ENCODE measurements at regions not wholly inside any gene's neighbourhood (a gene's known extent, or its start where the extent isn't known, plus 50 kb on each side); places are given as distances from the start of the nearest gene placed in this dataset.

DNA sequence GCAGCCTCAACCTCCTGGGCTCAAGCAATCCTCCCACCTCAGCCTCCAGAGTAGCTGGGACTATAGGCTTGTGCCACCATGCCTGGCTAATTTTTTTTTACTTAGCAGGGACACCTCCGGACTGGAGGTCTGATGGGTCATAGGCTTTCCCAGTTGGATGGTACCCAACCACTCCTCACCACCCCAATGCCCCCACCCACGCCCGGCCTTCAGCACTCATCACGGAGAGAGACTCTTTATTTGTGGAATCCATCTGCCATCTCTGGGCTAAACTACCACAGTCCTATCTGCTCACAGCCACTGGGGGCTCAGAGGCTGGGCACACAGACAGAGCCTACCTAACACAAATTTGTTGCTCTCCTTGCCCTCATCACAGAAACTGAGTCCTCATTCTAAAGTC lies 58.3 kb upstream of the STXBP1 start:
- Histone ChIP-seq H3K9me3 (no peaks in the 10 kb centered on the region), H3K36me3 (no peaks in the 10 kb centered on the region), H3K4me1 (no peaks in the 10 kb centered on the region; the same call in 1 of the 2 replicates), H3K27me3 (no peaks in the 10 kb centered on the region), H3K4me3 (ENCODE audit: low read depth, low read length) (no peak overlapping the region)
- DNase-seq = no peak
- TF ChIP-seq, protein P1, sequence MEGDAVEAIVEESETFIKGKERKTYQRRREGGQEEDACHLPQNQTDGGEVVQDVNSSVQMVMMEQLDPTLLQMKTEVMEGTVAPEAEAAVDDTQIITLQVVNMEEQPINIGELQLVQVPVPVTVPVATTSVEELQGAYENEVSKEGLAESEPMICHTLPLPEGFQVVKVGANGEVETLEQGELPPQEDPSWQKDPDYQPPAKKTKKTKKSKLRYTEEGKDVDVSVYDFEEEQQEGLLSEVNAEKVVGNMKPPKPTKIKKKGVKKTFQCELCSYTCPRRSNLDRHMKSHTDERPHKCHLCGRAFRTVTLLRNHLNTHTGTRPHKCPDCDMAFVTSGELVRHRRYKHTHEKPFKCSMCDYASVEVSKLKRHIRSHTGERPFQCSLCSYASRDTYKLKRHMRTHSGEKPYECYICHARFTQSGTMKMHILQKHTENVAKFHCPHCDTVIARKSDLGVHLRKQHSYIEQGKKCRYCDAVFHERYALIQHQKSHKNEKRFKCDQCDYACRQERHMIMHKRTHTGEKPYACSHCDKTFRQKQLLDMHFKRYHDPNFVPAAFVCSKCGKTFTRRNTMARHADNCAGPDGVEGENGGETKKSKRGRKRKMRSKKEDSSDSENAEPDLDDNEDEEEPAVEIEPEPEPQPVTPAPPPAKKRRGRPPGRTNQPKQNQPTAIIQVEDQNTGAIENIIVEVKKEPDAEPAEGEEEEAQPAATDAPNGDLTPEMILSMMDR (IDR thresholded peaks at IDR 0.05; ENCODE audit: low read depth, low read length) = no peak

- TF ChIP-seq, protein P1 (IDR thresholded peaks at IDR 0.05; ENCODE audit: low read depth, low read length) = no peak
- H3K36me3 ChIP-seq = no peaks in the 10 kb centered on the region
- H3K4me1 ChIP-seq = no peaks in the 10 kb centered on the region; the same call in 1 of the 2 replicates
- no peaks in the 10 kb centered on the region for H3K27me3 ChIP-seq
- no peak for DNase-seq
- no peak overlapping the region for H3K4me3 ChIP-seq (ENCODE audit: low read depth, low read length)
- no peaks in the 10 kb centered on the region for H3K9me3 ChIP-seq
Observed at GRCh38 chr9:127554966-127555839, 56.9 kb upstream of the STXBP1 start.

- no peaks in the 10 kb centered on the region for H3K27me3 ChIP-seq
- no peaks in the 10 kb centered on the region for H3K9me3 ChIP-seq
- no peaks in the 10 kb centered on the region; the same call in 1 of the 2 replicates for H3K4me1 ChIP-seq
- TF ChIP-seq, protein P1 (IDR thresholded peaks at IDR 0.05; ENCODE audit: low read depth, low read length) = no peak
- H3K36me3 ChIP-seq = no peaks in the 10 kb centered on the region
- no peak for DNase-seq
- no peak overlapping the region for H3K4me3 ChIP-seq (ENCODE audit: low read depth, low read length)
Observed at GRCh38 chr9:127555840-127556820, 55.9 kb upstream of the STXBP1 start.

DNA sequence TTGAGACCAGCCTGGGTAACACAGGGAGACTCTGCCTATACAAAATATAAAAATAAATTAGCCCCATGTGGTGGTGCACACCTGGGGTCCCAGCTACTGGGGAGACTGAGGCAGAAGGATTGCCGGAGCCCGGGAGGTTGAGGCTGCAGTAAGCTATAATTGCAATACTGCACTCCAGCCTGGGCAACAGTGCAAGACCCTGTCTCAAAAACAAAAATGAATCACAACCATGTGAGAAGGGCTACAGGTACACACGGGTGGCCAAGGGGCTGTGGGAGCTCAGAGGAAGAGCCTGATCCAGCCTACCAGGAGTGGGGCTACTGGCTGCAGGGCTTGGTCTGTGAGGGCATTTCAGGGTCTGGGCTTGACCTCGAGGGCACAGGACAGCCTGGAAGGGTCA lies 55.2 kb upstream of the STXBP1 start:
- H3K4me1 ChIP-seq = no peaks in the 10 kb centered on the region; the same call in 1 of the 2 replicates
- H3K4me3 ChIP-seq (ENCODE audit: low read depth, low read length) = no peak overlapping the region
- no peaks in the 10 kb centered on the region for H3K36me3 ChIP-seq

DNA sequence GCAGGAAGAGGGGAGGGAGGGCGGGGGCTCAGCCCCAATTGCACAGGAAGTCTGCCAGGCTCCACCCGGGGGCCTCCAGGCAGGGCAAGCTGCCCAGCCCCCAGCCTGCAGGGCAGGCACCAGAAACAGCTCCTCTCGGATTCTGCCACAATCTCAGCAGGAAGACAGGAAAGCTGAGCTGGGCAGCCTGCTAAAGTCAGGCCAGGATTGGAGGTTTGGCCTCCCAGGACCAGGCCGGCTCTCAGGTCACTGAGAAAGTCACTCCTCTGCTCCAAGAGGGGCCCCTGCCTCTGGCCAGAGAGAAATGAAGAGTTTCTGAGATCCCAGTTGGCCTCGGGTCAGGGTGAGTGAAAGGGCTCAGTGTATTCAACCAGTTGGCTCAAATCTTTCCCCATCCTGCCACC lies 54.6 kb upstream of the STXBP1 start:
- no peaks in the 10 kb centered on the region for H3K9me3 ChIP-seq
- H3K4me3 ChIP-seq (ENCODE audit: low read depth, low read length) = no peak overlapping the region
- no peaks in the 10 kb centered on the region; the same call in 1 of the 2 replicates for H3K4me1 ChIP-seq
- H3K27me3 ChIP-seq = no peaks in the 10 kb centered on the region
- H3K36me3 ChIP-seq = no peaks in the 10 kb centered on the region
- TF ChIP-seq, protein P1 (IDR thresholded peaks at IDR 0.05; ENCODE audit: low read depth, low read length) = no peak
- peak; percentile 43 for DNase-seq

More for the DNA sequence above, 55.2 kb upstream of the STXBP1 start:
- TF ChIP-seq, protein P1 (IDR thresholded peaks at IDR 0.05; ENCODE audit: low read depth, low read length) = no peak
- Histone ChIP-seq H3K27me3 (no peaks in the 10 kb centered on the region), H3K9me3 (no peaks in the 10 kb centered on the region)
- DNase-seq = no peak
